Mammary epithelial cell (primary cell): ENCODE measurements at regions not wholly inside any gene's neighbourhood (a gene's known extent, or its start where the extent isn't known, plus 50 kb on each side); places are given as distances from the start of the nearest gene placed in this dataset.

ENCODE experiments used
- CTCF ChIP-seq, 2 donors: IDR thresholded peaks in 1 of 2; conservative IDR thresholded peaks in 1 of 2; 2 replicates each; pipeline ENCODE4 v1.5.1; 2011 to 2012; ENCODE audit warnings: inconsistent platforms in 2 of 2, low read length in 2 of 2, mild to moderate bottlenecking in 2 of 2, control low read depth in 1 of 2, low read depth in 1 of 2; ENCODE audit not compliant: insufficient read depth in 1 of 2; ENCODE audit errors: extremely low read depth in 1 of 2
- EZH2 ChIP-seq: IDR thresholded peaks from 2 replicates; pipeline ENCODE4 v1.6.1; 2012; ENCODE audit warnings: low read length, inconsistent platforms, borderline replicate concordance

GRCh38 chr1:25096307-25097150, 135.8 kb downstream of the SYF2 start:
- TF ChIP-seq CTCF (conservative IDR thresholded peaks at IDR 0.05 in 1 of 2, IDR thresholded peaks at IDR 0.05 in 1 of 2; ENCODE audit: extremely low read depth in 1 of 2, insufficient read depth in 1 of 2, low read depth in 1 of 2, low read length in 2 of 2): no peak
- TF ChIP-seq EZH2: no peak
